HG02973 (cell line): ENCODE measurements at regions not wholly inside any gene's neighbourhood (a gene's known extent, or its start where the extent isn't known, plus 50 kb on each side); places are given as distances from the start of the nearest gene placed in this dataset.

Experiments used
- ATAC-seq: cut with Tn5 transposase; IDR thresholded peaks from one replicate; pipeline ENCODE4 v1.9.1; 2021; ENCODE audit warnings: moderate library complexity; ENCODE audit not compliant: unreplicated experiment

GRCh38 chr5:159452480-159453167 lies 122.3 kb upstream of the IL12B start:
- no peak for ATAC-seq

GRCh38 chr5:159453209-159453608 lies 122.9 kb upstream of the IL12B start:
- ATAC-seq: no peak

GRCh38 chr5:159456261-159456660 lies 126.0 kb upstream of the IL12B start:
- peak; percentile 0 for ATAC-seq

GRCh38 chr5:159456722-159457465 lies 126.6 kb upstream of the IL12B start:
- ATAC-seq: peak; percentile 87

- ATAC-seq: peak; percentile 32
These were observed 128.0 kb upstream of the IL12B start for GRCh38 chr5:159458217-159458711.

- no peak for ATAC-seq
These were observed 128.9 kb upstream of the IL12B start for GRCh38 chr5:159459132-159459627.

- ATAC-seq: peak; percentile 33
These were observed 129.8 kb upstream of the IL12B start for GRCh38 chr5:159459951-159460538.

GRCh38 chr5:159463590-159464321 lies 133.5 kb upstream of the IL12B start:
- no peak for ATAC-seq

- ATAC-seq: no peak
These were observed 135.3 kb upstream of the IL12B start for GRCh38 chr5:159465604-159466003.

- ATAC-seq: no peak
These were observed 137.4 kb upstream of the IL12B start for GRCh38 chr5:159467666-159468065.

- no peak for ATAC-seq
These were observed 139.4 kb upstream of the IL12B start for GRCh38 chr5:159469496-159470372.

GRCh38 chr5:159471904-159472303 lies 141.6 kb upstream of the IL12B start:
- ATAC-seq: no peak

GRCh38 chr5:159475026-159475425 lies 144.7 kb upstream of the IL12B start:
- ATAC-seq: no peak

- ATAC-seq: no peak
These were observed 148.7 kb upstream of the IL12B start for GRCh38 chr5:159478950-159479349.

- ATAC-seq: no peak
These were observed 150.6 kb upstream of the IL12B start for GRCh38 chr5:159480849-159481248.

GRCh38 chr5:159481751-159482150 lies 151.5 kb upstream of the IL12B start:
- ATAC-seq: no peak

GRCh38 chr5:159486836-159487235 lies 156.5 kb upstream of the IL12B start:
- ATAC-seq: no peak

GRCh38 chr5:159488516-159488915 lies 158.2 kb upstream of the IL12B start:
- ATAC-seq: no peak

GRCh38 chr5:159489779-159490178 lies 159.5 kb upstream of the IL12B start:
- ATAC-seq: no peak

GRCh38 chr5:159490507-159490906 lies 160.2 kb upstream of the IL12B start:
- no peak for ATAC-seq
